ENCODE measurements at regions not wholly inside any gene's neighbourhood (a gene's known extent, or its start where the extent isn't known, plus 50 kb on each side); places are given as distances from the start of the nearest gene placed in this dataset.

- DNase-seq, result no peak
Observed at GRCh38 chr3:13249664-13250390, 170.3 kb downstream of the NUP210 start.

GRCh38 chr3:13248640-13249039 is 171.5 kb downstream of the NUP210 start:
- no peak for DNase-seq

GRCh38 chr3:13245615-13245978 is 172.4 kb upstream of the IQSEC1 start:
- DNase-seq, result no peak

- DNase-seq, result no peak
Observed at GRCh38 chr3:13243586-13243985, 170.4 kb upstream of the IQSEC1 start.

- no peak for DNase-seq
Observed at GRCh38 chr3:13242364-13242737, 169.1 kb upstream of the IQSEC1 start.

GRCh38 chr3:13241621-13242363 is 168.6 kb upstream of the IQSEC1 start:
- DNase-seq, result no peak

GRCh38 chr3:13240928-13241618 is 167.8 kb upstream of the IQSEC1 start:
- DNase-seq, result no peak

GRCh38 chr3:13239467-13239760 is 166.2 kb upstream of the IQSEC1 start:
- DNase-seq, result no peak

GRCh38 chr3:13238687-13239466 is 165.6 kb upstream of the IQSEC1 start:
- DNase-seq, result no peak

- DNase-seq, result no peak
Observed at GRCh38 chr3:13237776-13238490, 164.7 kb upstream of the IQSEC1 start.

GRCh38 chr3:13236557-13237173 is 163.4 kb upstream of the IQSEC1 start:
- no peak for DNase-seq

- no peak for DNase-seq
Observed at GRCh38 chr3:13235897-13236296, 162.7 kb upstream of the IQSEC1 start.

GRCh38 chr3:13235079-13235478 is 161.8 kb upstream of the IQSEC1 start:
- DNase-seq, result no peak

GRCh38 chr3:13234666-13235065 is 161.4 kb upstream of the IQSEC1 start:
- DNase-seq, result no peak

GRCh38 chr3:13233487-13234485 is 160.6 kb upstream of the IQSEC1 start:
- no peak for DNase-seq

GRCh38 chr3:13231781-13232666 is 158.8 kb upstream of the IQSEC1 start:
- DNase-seq, result no peak

GRCh38 chr3:13229273-13229949 is 156.2 kb upstream of the IQSEC1 start:
- no peak for DNase-seq

GRCh38 chr3:13228584-13228983 is 155.4 kb upstream of the IQSEC1 start:
- DNase-seq, result no peak

Data from hypothalamus (tissue), 51 donors.